ENCODE measurements at regions not wholly inside any gene's neighbourhood (a gene's known extent, or its start where the extent isn't known, plus 50 kb on each side); places are given as distances from the start of the nearest gene placed in this dataset.

GRCh38 chr1:69256036-69256435, 311.7 kb upstream of the LRRC7 start:
- H3K27ac ChIP-seq (replicated peaks): no peak overlapping the region
- no peaks in the 10 kb centered on the region for H3K27me3 ChIP-seq (ENCODE audit: insufficient read depth, poor library complexity, severe bottlenecking)
- no peak for DNase-seq (ENCODE audit: low read depth in 1 of 2, low spot score in 1 of 2)
- TF ChIP-seq GABPA (IDR thresholded peaks at IDR 0.05; ENCODE audit: low read depth) (no peak), POLR2AphosphoS5 (IDR thresholded peaks at IDR 0.05; ENCODE audit: low read depth) (no peak), CTCF (IDR thresholded peaks at IDR 0.05; ENCODE audit: insufficient read depth, low read length) (no peak), REST (IDR thresholded peaks at IDR 0.05; ENCODE audit: insufficient replicate concordance, low read depth) (no peak), SPI1 (IDR thresholded peaks at IDR 0.05; ENCODE audit: borderline replicate concordance, low read depth) (no peak)
- no peak overlapping the region for H3K4me3 ChIP-seq (replicated peaks; ENCODE audit: insufficient read depth, low read length)

GRCh38 chr1:69258842-69259241, 308.9 kb upstream of the LRRC7 start:
- Histone ChIP-seq H3K4me3 (replicated peaks; ENCODE audit: insufficient read depth, low read length) (no peak overlapping the region), H3K27ac (replicated peaks) (no peak overlapping the region), H3K27me3 (ENCODE audit: insufficient read depth, poor library complexity, severe bottlenecking) (no peaks in the 10 kb centered on the region)
- no peak for TF ChIP-seq GABPA (IDR thresholded peaks at IDR 0.05; ENCODE audit: low read depth)
- no peak for TF ChIP-seq CTCF (IDR thresholded peaks at IDR 0.05; ENCODE audit: insufficient read depth, low read length)
- TF ChIP-seq SPI1 (IDR thresholded peaks at IDR 0.05; ENCODE audit: borderline replicate concordance, low read depth): no peak
- no peak for TF ChIP-seq REST (IDR thresholded peaks at IDR 0.05; ENCODE audit: insufficient replicate concordance, low read depth)
- no peak for TF ChIP-seq POLR2AphosphoS5 (IDR thresholded peaks at IDR 0.05; ENCODE audit: low read depth)
- no peak for DNase-seq (ENCODE audit: low read depth in 1 of 2, low spot score in 1 of 2)

GRCh38 chr1:69263921-69264391, 303.8 kb upstream of the LRRC7 start:
- no peaks in the 10 kb centered on the region for H3K27me3 ChIP-seq (ENCODE audit: insufficient read depth, poor library complexity, severe bottlenecking)
- DNase-seq (ENCODE audit: low read depth in 1 of 2, low spot score in 1 of 2): no peak
- H3K4me3 ChIP-seq (replicated peaks; ENCODE audit: insufficient read depth, low read length): no peak overlapping the region
- H3K27ac ChIP-seq (replicated peaks): no peak overlapping the region
- TF ChIP-seq SPI1 (IDR thresholded peaks at IDR 0.05; ENCODE audit: borderline replicate concordance, low read depth) (no peak), POLR2AphosphoS5 (IDR thresholded peaks at IDR 0.05; ENCODE audit: low read depth) (no peak), GABPA (IDR thresholded peaks at IDR 0.05; ENCODE audit: low read depth) (no peak), REST (IDR thresholded peaks at IDR 0.05; ENCODE audit: insufficient replicate concordance, low read depth) (no peak), CTCF (IDR thresholded peaks at IDR 0.05; ENCODE audit: insufficient read depth, low read length) (no peak)

Measured in HL-60 (cell line).